HG02798 (cell line): ENCODE measurements at regions not wholly inside any gene's neighbourhood (a gene's known extent, or its start where the extent isn't known, plus 50 kb on each side); places are given as distances from the start of the nearest gene placed in this dataset.

ENCODE experiments used
- ATAC-seq: cut with Tn5 transposase; IDR thresholded peaks from one replicate; pipeline ENCODE4 v1.9.1; 2021; ENCODE audit warnings: mild to moderate bottlenecking; ENCODE audit not compliant: unreplicated experiment, poor library complexity

GRCh38 chr1:221148660-221149059 lies 269.4 kb downstream of the HLX start:
- ATAC-seq: no peak

- ATAC-seq: no peak
Observed at GRCh38 chr1:221149111-221149510, 269.9 kb downstream of the HLX start.

GRCh38 chr1:221149555-221150075 lies 270.4 kb downstream of the HLX start:
- no peak for ATAC-seq

- ATAC-seq: no peak
Observed at GRCh38 chr1:221150996-221151395, 271.8 kb downstream of the HLX start.

- no peak for ATAC-seq
Observed at GRCh38 chr1:221154932-221155331, 275.7 kb downstream of the HLX start.

GRCh38 chr1:221157026-221157761 lies 278.0 kb downstream of the HLX start:
- peak; percentile 77 for ATAC-seq

GRCh38 chr1:221159608-221160007 lies 280.4 kb downstream of the HLX start:
- no peak for ATAC-seq

- ATAC-seq: no peak
Observed at GRCh38 chr1:221161571-221162041, 282.4 kb downstream of the HLX start.

- no peak for ATAC-seq
Observed at GRCh38 chr1:221162352-221162751, 283.1 kb downstream of the HLX start.

- no peak for ATAC-seq
Observed at GRCh38 chr1:221162939-221163338, 283.7 kb downstream of the HLX start.

- no peak for ATAC-seq
Observed at GRCh38 chr1:221164029-221164428, 284.8 kb downstream of the HLX start.

GRCh38 chr1:221164951-221165838 lies 286.0 kb downstream of the HLX start:
- no peak for ATAC-seq

GRCh38 chr1:221165839-221166500 lies 286.7 kb downstream of the HLX start:
- no peak for ATAC-seq

GRCh38 chr1:221166559-221167318 lies 287.5 kb downstream of the HLX start:
- peak; percentile 47 for ATAC-seq

GRCh38 chr1:221169447-221169889 lies 290.2 kb downstream of the HLX start:
- no peak for ATAC-seq

GRCh38 chr1:221170171-221170570 lies 290.9 kb downstream of the HLX start:
- ATAC-seq: no peak

- no peak for ATAC-seq
Observed at GRCh38 chr1:221171768-221172167, 292.5 kb downstream of the HLX start.

- no peak for ATAC-seq
Observed at GRCh38 chr1:221172841-221173240, 293.6 kb downstream of the HLX start.

- ATAC-seq: no peak
Observed at GRCh38 chr1:221174330-221174993, 295.2 kb downstream of the HLX start.
